ENCODE measurements at regions not wholly inside any gene's neighbourhood (a gene's known extent, or its start where the extent isn't known, plus 50 kb on each side); places are given as distances from the start of the nearest gene placed in this dataset.
"Not testable (repeated sequence)": the region's sequence is repeated elsewhere in the genome, so short reads cannot be mapped to it uniquely, and the experiment has no call there.

GRCh38 chr2:59167514-59167913, 926.4 kb upstream of the FANCL start:
- no peak for ATAC-seq
- no peak for TF ChIP-seq ESRRG (CRISPR knock-in tag; IDR thresholded peaks at IDR 0.05)
- TF ChIP-seq CSDC2 (CRISPR knock-in tag; IDR thresholded peaks at IDR 0.05), result no peak
- TF ChIP-seq SNAI2 (CRISPR knock-in tag; IDR thresholded peaks at IDR 0.05), result no peak
- TF ChIP-seq, protein P1, sequence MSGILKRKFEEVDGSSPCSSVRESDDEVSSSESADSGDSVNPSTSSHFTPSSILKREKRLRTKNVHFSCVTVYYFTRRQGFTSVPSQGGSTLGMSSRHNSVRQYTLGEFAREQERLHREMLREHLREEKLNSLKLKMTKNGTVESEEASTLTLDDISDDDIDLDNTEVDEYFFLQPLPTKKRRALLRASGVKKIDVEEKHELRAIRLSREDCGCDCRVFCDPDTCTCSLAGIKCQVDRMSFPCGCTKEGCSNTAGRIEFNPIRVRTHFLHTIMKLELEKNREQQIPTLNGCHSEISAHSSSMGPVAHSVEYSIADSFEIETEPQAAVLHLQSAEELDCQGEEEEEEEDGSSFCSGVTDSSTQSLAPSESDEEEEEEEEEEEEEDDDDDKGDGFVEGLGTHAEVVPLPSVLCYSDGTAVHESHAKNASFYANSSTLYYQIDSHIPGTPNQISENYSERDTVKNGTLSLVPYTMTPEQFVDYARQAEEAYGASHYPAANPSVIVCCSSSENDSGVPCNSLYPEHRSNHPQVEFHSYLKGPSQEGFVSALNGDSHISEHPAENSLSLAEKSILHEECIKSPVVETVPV (CRISPR knock-in tag; IDR thresholded peaks at IDR 0.05), result no peak
- TF ChIP-seq, protein P2, sequence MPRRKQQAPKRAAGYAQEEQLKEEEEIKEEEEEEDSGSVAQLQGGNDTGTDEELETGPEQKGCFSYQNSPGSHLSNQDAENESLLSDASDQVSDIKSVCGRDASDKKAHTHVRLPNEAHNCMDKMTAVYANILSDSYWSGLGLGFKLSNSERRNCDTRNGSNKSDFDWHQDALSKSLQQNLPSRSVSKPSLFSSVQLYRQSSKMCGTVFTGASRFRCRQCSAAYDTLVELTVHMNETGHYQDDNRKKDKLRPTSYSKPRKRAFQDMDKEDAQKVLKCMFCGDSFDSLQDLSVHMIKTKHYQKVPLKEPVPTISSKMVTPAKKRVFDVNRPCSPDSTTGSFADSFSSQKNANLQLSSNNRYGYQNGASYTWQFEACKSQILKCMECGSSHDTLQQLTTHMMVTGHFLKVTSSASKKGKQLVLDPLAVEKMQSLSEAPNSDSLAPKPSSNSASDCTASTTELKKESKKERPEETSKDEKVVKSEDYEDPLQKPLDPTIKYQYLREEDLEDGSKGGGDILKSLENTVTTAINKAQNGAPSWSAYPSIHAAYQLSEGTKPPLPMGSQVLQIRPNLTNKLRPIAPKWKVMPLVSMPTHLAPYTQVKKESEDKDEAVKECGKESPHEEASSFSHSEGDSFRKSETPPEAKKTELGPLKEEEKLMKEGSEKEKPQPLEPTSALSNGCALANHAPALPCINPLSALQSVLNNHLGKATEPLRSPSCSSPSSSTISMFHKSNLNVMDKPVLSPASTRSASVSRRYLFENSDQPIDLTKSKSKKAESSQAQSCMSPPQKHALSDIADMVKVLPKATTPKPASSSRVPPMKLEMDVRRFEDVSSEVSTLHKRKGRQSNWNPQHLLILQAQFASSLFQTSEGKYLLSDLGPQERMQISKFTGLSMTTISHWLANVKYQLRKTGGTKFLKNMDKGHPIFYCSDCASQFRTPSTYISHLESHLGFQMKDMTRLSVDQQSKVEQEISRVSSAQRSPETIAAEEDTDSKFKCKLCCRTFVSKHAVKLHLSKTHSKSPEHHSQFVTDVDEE (CRISPR knock-in tag; IDR thresholded peaks at IDR 0.05), result no peak
- TF ChIP-seq, protein P3, sequence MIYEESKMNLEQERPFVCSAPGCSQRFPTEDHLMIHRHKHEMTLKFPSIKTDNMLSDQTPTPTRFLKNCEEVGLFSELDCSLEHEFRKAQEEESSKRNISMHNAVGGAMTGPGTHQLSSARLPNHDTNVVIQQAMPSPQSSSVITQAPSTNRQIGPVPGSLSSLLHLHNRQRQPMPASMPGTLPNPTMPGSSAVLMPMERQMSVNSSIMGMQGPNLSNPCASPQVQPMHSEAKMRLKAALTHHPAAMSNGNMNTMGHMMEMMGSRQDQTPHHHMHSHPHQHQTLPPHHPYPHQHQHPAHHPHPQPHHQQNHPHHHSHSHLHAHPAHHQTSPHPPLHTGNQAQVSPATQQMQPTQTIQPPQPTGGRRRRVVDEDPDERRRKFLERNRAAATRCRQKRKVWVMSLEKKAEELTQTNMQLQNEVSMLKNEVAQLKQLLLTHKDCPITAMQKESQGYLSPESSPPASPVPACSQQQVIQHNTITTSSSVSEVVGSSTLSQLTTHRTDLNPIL (CRISPR knock-in tag; IDR thresholded peaks at IDR 0.05; ENCODE audit: low read depth), result no peak
- no peak for TF ChIP-seq ZC3H10 (CRISPR knock-in tag; IDR thresholded peaks at IDR 0.05)
- no peak for TF ChIP-seq POU6F1 (CRISPR knock-in tag; IDR thresholded peaks at IDR 0.05; ENCODE audit: borderline replicate concordance, low read depth)
- TF ChIP-seq ZNF565 (CRISPR knock-in tag; conservative IDR thresholded peaks at IDR 0.05; ENCODE audit: low read depth), result no peak
- TF ChIP-seq, protein P4, sequence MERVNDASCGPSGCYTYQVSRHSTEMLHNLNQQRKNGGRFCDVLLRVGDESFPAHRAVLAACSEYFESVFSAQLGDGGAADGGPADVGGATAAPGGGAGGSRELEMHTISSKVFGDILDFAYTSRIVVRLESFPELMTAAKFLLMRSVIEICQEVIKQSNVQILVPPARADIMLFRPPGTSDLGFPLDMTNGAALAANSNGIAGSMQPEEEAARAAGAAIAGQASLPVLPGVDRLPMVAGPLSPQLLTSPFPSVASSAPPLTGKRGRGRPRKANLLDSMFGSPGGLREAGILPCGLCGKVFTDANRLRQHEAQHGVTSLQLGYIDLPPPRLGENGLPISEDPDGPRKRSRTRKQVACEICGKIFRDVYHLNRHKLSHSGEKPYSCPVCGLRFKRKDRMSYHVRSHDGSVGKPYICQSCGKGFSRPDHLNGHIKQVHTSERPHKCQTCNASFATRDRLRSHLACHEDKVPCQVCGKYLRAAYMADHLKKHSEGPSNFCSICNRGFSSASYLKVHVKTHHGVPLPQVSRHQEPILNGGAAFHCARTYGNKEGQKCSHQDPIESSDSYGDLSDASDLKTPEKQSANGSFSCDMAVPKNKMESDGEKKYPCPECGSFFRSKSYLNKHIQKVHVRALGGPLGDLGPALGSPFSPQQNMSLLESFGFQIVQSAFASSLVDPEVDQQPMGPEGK (CRISPR knock-in tag; IDR thresholded peaks at IDR 0.05; ENCODE audit: borderline replicate concordance), result no peak
- no peak for TF ChIP-seq PPARA (CRISPR knock-in tag; IDR thresholded peaks at IDR 0.05; ENCODE audit: borderline replicate concordance)
- TF ChIP-seq OSR1 (CRISPR knock-in tag; IDR thresholded peaks at IDR 0.05), result no peak
- no peak for TF ChIP-seq ZFP30 (CRISPR knock-in tag; IDR thresholded peaks at IDR 0.05)
- no peak for TF ChIP-seq TCF4 (CRISPR knock-in tag; IDR thresholded peaks at IDR 0.05; ENCODE audit: borderline replicate concordance)

DNA sequence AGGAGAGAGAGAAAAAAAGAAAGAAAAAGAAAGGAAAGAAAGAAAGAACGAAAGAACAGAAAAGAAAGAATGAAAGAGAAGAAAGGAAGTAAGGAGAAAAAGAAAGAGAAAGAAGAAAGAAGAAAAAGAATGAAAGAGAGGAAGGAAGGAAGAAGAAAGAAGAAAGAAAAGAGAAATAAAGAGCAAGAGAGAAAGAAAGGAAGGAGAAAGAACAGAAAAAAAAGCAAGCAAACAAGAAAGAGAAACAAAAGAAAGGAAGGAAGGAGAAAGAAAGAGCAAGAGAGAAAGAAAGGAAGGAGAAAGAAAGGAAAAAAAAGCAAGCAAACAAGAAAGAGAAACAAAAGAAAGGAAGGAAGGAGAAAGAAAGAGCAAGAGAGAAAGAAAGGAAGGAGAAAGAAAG, 916.8 kb upstream of the FANCL start:
- ATAC-seq, result not testable (repeated sequence)

GRCh38 chr2:59151805-59152204, 910.7 kb upstream of the FANCL start:
- TF ChIP-seq, protein P2 (CRISPR knock-in tag; IDR thresholded peaks at IDR 0.05), result no peak
- TF ChIP-seq ZNF70 (CRISPR knock-in tag; IDR thresholded peaks at IDR 0.05) (no peak), ZC3H10 (CRISPR knock-in tag; IDR thresholded peaks at IDR 0.05) (no peak), ZFP30 (CRISPR knock-in tag; IDR thresholded peaks at IDR 0.05) (no peak), ZNF8 (CRISPR knock-in tag; IDR thresholded peaks at IDR 0.05) (no peak), CSDC2 (CRISPR knock-in tag; IDR thresholded peaks at IDR 0.05) (no peak), OSR1 (CRISPR knock-in tag; IDR thresholded peaks at IDR 0.05) (no peak), ISL1 (CRISPR knock-in tag; IDR thresholded peaks at IDR 0.05) (no peak), TOX (CRISPR knock-in tag; IDR thresholded peaks at IDR 0.05; ENCODE audit: borderline replicate concordance) (no peak), SNAI2 (CRISPR knock-in tag; IDR thresholded peaks at IDR 0.05) (no peak), ZNF565 (CRISPR knock-in tag; conservative IDR thresholded peaks at IDR 0.05; ENCODE audit: low read depth) (no peak)
- TF ChIP-seq, protein P3 (CRISPR knock-in tag; IDR thresholded peaks at IDR 0.05; ENCODE audit: low read depth), result no peak
- ATAC-seq, result no peak
